CD14-positive monocyte (primary cell): ENCODE measurements at regions not wholly inside any gene's neighbourhood (a gene's known extent, or its start where the extent isn't known, plus 50 kb on each side); places are given as distances from the start of the nearest gene placed in this dataset.
A peak's percentile ranks its signal among the peaks of the same experiment; 100 is the strongest.

ENCODE experiments used
- DNase-seq, 3 donors: peaks; one replicate each; pipeline ENCODE4 v3.0.0-alpha.2; 2011 to 2022
- H2AFZ ChIP-seq: 2 replicates; pipeline ENCODE4 v1.6.0; 2012; ENCODE audit warnings: mild to moderate bottlenecking, low read depth, low read length, inconsistent platforms; ENCODE audit not compliant: insufficient read depth, poor library complexity, severe bottlenecking
- H3K27ac ChIP-seq, 2 donors: 1 replicate in 1 of 2; 2 replicates in 1 of 2; pipeline ENCODE4 v1.5.1; 2012 to 2013; ENCODE audit warnings: low read length in 2 of 2, control low read depth in 1 of 2, inconsistent platforms in 1 of 2, low read depth in 1 of 2, mild to moderate bottlenecking in 1 of 2
- H3K27me3 ChIP-seq, 2 donors: one replicate each; pipeline versions ENCODE4 v1.6.0 to v1.6.1; 2011 to 2013; ENCODE audit warnings: low read length in 2 of 2; ENCODE audit not compliant: control insufficient read depth in 2 of 2, insufficient read depth in 2 of 2
- H3K36me3 ChIP-seq, 2 donors: replicated peaks in 1 of 2; 1 replicate in 1 of 2; 2 replicates in 1 of 2; pipeline versions ENCODE4 v1.5.1 to v1.6.1; 2012 to 2013; ENCODE audit warnings: low read length in 2 of 2, control low read depth in 1 of 2, inconsistent platforms in 1 of 2, mild to moderate bottlenecking in 1 of 2; ENCODE audit not compliant: insufficient read depth in 2 of 2, control insufficient read depth in 1 of 2
- H3K4me1 ChIP-seq, 2 donors: 1 replicate in 1 of 2; 2 replicates in 1 of 2; pipeline versions ENCODE4 v1.5.1 to v1.6.1; 2012 to 2013; ENCODE audit warnings: low read length in 2 of 2, control low read depth in 1 of 2, inconsistent platforms in 1 of 2, mild to moderate bottlenecking in 1 of 2, moderate library complexity in 1 of 2; ENCODE audit not compliant: insufficient read depth in 2 of 2, control insufficient read depth in 1 of 2
- H3K4me2 ChIP-seq: replicated peaks from 2 replicates; pipeline ENCODE3; 2012; ENCODE audit warnings: low read length, moderate library complexity, mild to moderate bottlenecking; ENCODE audit not compliant: poor library complexity, severe bottlenecking; ENCODE audit errors: extremely low read depth
- H3K4me3 ChIP-seq, 3 experiments: fragments of 200-600 bp in 1 of 3; sonication (generic) in 1 of 3; replicated peaks in 1 of 3; 1 replicate in 2 of 3; 2 replicates in 1 of 3; pipeline ENCODE4 v1.5.1; 2011 to 2013; ENCODE audit warnings: low read length in 3 of 3, mild to moderate bottlenecking in 3 of 3, control low read depth in 2 of 3, low read depth in 2 of 3, inconsistent platforms in 1 of 3, moderate library complexity in 1 of 3
- H3K79me2 ChIP-seq: 2 replicates; pipeline ENCODE4 v1.6.0; 2012; ENCODE audit warnings: mild to moderate bottlenecking, control low read depth, inconsistent platforms, low read length, moderate library complexity; ENCODE audit not compliant: insufficient read depth
- H3K9ac ChIP-seq: 2 replicates; pipeline ENCODE4 v1.6.0; 2017; ENCODE audit warnings: low read length, mild to moderate bottlenecking; ENCODE audit not compliant: insufficient read depth, poor library complexity, severe bottlenecking
- H3K9me3 ChIP-seq, 2 donors: replicated peaks in 1 of 2; 1 replicate in 1 of 2; 2 replicates in 1 of 2; pipeline versions ENCODE4 v1.5.1 to v1.6.1; 2012 to 2013; ENCODE audit warnings: low read length in 2 of 2, control low read depth in 1 of 2; ENCODE audit not compliant: control insufficient read depth in 1 of 2, insufficient read depth in 1 of 2
- H4K20me1 ChIP-seq: 2 replicates; pipeline ENCODE4 v1.6.0; 2012; ENCODE audit warnings: mild to moderate bottlenecking, low read length, control low read depth, moderate library complexity; ENCODE audit not compliant: insufficient read depth
- H3K27ac Mint-ChIP-seq, 7 donors: one replicate each; pipeline ENCODE4 v1.8.0; 2020; ENCODE audit warnings: mild to moderate bottlenecking in 7 of 7, mixed read lengths in 7 of 7, moderate library complexity in 6 of 7, inconsistent platforms in 2 of 7
- H3K27me3 Mint-ChIP-seq, 3 donors: one replicate each; pipeline ENCODE4 v1.8.0; 2021 to 2022; ENCODE audit warnings: low read depth in 3 of 3, mild to moderate bottlenecking in 3 of 3, mixed read lengths in 3 of 3, moderate library complexity in 3 of 3, inconsistent platforms in 1 of 3
- H3K36me3 Mint-ChIP-seq, 2 donors: one replicate each; pipeline ENCODE4 v1.8.0; 2020; ENCODE audit warnings: mixed read lengths in 2 of 2, inconsistent platforms in 1 of 2, mild to moderate bottlenecking in 1 of 2
- H3K4me1 Mint-ChIP-seq: one replicate; pipeline ENCODE4 v1.8.0; 2020; ENCODE audit warnings: mild to moderate bottlenecking, mixed read lengths
- H3K4me3 Mint-ChIP-seq, 2 donors: one replicate each; pipeline ENCODE4 v1.8.0; 2020; ENCODE audit warnings: mild to moderate bottlenecking in 2 of 2, mixed read lengths in 2 of 2, moderate library complexity in 1 of 2
- H3K9me3 Mint-ChIP-seq, 7 donors: one replicate each; pipeline ENCODE4 v1.8.0; 2020 to 2022; ENCODE audit warnings: mixed read lengths in 7 of 7, mild to moderate bottlenecking in 6 of 7, moderate library complexity in 6 of 7, inconsistent platforms in 2 of 7
- CTCF ChIP-seq: fragments of 200-600 bp; IDR thresholded peaks from one replicate; pipeline ENCODE4 v1.8.0; 2022; ENCODE audit warnings: antibody characterized with exemption, mild to moderate bottlenecking
- WGBS: methylation state at CpG from one replicate; pipeline ENCODE4 v1.1.5; 2013; ENCODE audit warnings: missing lambda C conversion rate; ENCODE audit not compliant: insufficient coverage; 5-methylcytosine and 5-hydroxymethylcytosine counted together
- intact Hi-C, 2 donors: fragments of 100-400 bp; cut with micrococcal nuclease; formaldehyde crosslinking; loops; one replicate each; pipeline versions ENCODE4 v1.15.0 to v1.15.1; 2023

GRCh38 chr11:16669799-16670415 is 68.5 kb upstream of the C11orf58 start:
- Mint-ChIP-seq H3K4me3 (no peak overlapping the region), H3K9me3 (peaks cover 6 to 23% (median 14%) of the 10 kb centered on the region in 7 donors), H3K27me3 (peaks cover 0 to 3% (median 0%) of the 10 kb centered on the region in 3 donors), H3K4me1 (no peaks in the 10 kb centered on the region), H3K27ac (no peak overlapping the region), H3K36me3 (no peaks in the 10 kb centered on the region)
- Histone ChIP-seq H3K9me3 (peaks cover 0 to 6% of the 10 kb centered on the region in 2 donors), H4K20me1 (no peaks in the 10 kb centered on the region), H3K79me2 (no peaks in the 10 kb centered on the region), H3K4me2 (no peak overlapping the region), H2AFZ (no peak overlapping the region), H3K36me3 (no peaks in the 10 kb centered on the region), H3K9ac (no peak overlapping the region), H3K27ac (no peak overlapping the region), H3K27me3 (no peaks in the 10 kb centered on the region), H3K4me1 (no peaks in the 10 kb centered on the region), H3K4me3 (no peak overlapping the region)
- TF ChIP-seq CTCF = no peak
- DNase-seq = no peak
- intact Hi-C loops = no loop called here
- WGBS = no CpG with 5 or more reads among the region's 2 CpGs

- Mint-ChIP-seq H3K36me3 (no peaks in the 10 kb centered on the region), H3K27ac (peak overlapping the region in 1 of 7 donors; percentile 33), H3K4me1 (no peaks in the 10 kb centered on the region), H3K9me3 (peaks cover 3 to 10% (median 7%) of the 10 kb centered on the region in 7 donors), H3K4me3 (no peak overlapping the region), H3K27me3 (peaks cover 1 to 11% (median 3%) of the 10 kb centered on the region in 3 donors)
- Histone ChIP-seq H3K9me3 (peaks cover 7 to 12% of the 10 kb centered on the region in 2 donors), H4K20me1 (no peaks in the 10 kb centered on the region), H3K4me2 (no peak overlapping the region), H3K4me3 (no peak overlapping the region), H3K36me3 (no peaks in the 10 kb centered on the region), H3K4me1 (no peaks in the 10 kb centered on the region), H3K79me2 (no peaks in the 10 kb centered on the region), H3K27ac (no peak overlapping the region), H3K9ac (no peak overlapping the region), H3K27me3 (no peaks in the 10 kb centered on the region), H2AFZ (no peak overlapping the region)
- intact Hi-C loops = no loop called here
- no peak for DNase-seq
- WGBS = 80% methylated on average over 9 of the region's 9 CpGs
- TF ChIP-seq CTCF = no peak
Observed at GRCh38 chr11:16632295-16633200, 105.9 kb upstream of the C11orf58 start.
